ENCODE measurements at regions not wholly inside any gene's neighbourhood (a gene's known extent, or its start where the extent isn't known, plus 50 kb on each side); places are given as distances from the start of the nearest gene placed in this dataset.

DNA sequence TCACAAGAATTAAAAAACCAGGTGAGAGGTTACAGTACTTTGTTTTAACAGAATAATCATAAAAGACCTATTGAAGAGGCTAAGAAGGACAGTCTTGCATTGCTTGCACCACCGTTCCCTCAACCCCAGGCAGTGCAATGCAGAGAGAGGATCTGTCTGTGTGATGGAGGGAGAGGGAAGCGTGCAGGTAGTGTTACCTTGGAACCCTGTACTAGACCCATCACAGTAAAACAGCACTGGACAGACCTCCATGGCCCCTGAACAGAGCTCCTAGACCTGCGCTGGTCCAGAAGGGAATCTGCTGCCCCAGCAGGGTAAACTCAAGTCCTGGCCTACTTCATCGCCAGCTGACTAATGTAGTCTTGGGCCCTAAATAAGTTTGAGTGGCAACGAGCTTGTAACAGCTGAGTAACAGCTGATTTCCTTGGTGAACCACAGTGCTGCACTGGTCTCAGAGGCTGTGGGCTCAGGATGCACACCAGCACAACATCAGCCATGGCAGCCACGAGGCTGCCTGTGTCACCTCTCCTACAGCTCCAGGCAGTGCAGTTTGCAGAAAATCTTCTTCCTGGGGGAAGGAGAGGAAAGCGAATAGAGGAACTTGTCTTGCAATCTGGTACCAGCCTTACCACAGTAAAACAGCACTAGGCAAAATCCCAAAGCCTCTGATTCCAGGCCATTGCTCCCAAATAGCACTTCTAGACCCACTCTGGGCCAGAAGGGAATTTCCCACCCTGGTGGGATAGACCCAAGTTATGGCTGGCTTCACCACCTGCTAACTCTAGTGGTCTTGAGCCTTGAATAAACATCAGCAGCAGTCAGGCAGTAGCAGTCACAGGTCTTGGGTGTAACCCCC, 417.2 kb downstream of the CDH7 start:
- DNase-seq (ENCODE audit: low read depth), result no peak

DNA sequence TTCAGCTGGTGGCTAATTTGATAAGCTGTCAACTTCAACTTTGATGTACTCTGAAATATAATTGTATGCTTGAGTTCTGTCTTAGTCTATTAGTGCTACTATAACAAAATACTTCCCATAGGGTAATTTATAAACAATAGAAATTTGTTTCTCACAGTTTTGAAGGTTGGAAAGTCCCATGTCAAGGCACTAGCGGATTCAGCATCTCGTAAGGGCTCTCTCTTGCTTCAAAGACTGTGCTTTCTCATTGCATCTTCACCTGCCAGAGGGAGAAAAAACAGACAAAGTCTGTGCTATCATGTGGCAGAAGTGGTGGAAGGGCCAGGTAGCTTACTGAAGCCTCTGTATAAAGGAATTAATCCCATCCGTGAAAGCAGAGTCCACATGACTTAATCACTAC, 409.2 kb downstream of the CDH7 start:
- no peak overlapping the region for H3K4me3 ChIP-seq (ENCODE audit: low read depth, low read length)
- no peak for DNase-seq (ENCODE audit: low read depth)

More for the DNA sequence above, 417.2 kb downstream of the CDH7 start:
- H3K4me3 ChIP-seq (ENCODE audit: low read depth, low read length), result no peak overlapping the region

DNA sequence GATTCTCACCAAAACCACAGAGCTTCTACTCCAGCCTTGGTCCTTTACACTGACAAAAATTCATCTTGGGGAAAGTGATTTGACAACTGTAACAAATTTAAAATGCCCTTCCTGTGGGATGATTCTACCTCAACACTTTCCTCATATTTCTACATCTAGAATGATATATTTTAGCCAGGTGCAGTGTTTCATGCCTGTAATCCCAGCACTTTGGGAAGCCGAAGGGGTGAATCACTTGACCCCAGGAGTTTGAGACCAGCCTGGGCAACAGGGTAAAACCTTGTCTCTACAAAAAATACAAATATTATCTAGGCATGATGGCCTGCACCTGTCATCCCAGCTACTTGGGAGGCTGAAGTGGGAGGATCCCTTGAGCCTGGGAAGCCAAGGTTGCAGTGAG, 408.6 kb downstream of the CDH7 start:
- no peak for DNase-seq (ENCODE audit: low read depth)
- H3K4me3 ChIP-seq (ENCODE audit: low read depth, low read length), result no peak overlapping the region

DNA sequence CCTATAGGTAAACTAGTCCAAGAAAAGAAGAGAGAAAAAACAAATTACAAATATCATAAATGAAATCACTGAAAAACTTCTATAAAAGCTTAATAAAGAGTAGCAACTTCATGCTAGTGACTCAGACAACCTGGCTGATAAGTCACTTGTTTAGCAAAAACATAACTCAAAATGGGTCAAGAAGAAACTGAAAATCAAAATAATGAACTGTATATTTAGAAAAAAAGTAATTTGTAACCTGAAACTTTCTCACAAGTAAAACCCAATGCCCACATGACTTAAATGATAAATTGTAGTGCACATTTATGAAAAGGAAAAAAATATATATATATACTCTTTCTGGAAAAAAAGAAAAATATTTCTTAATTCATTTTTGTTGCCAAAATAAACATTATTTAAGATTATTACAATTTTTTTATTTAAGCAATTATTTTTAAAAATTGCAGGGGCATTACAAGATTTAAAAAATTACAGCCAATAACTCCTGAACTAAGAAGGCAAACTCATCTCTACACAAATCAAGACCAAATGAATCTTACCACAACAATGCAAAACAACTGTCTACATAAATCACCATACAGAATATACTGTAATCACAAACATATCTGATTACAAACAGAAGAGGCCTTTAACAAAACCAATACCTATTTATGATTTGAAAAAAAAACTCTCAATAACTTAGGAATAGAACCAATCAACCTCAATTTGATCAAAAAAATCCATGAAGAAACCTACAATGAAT, 406.3 kb downstream of the CDH7 start:
- no peak for DNase-seq (ENCODE audit: low read depth)
- no peak overlapping the region for H3K4me3 ChIP-seq (ENCODE audit: low read depth, low read length)

DNA sequence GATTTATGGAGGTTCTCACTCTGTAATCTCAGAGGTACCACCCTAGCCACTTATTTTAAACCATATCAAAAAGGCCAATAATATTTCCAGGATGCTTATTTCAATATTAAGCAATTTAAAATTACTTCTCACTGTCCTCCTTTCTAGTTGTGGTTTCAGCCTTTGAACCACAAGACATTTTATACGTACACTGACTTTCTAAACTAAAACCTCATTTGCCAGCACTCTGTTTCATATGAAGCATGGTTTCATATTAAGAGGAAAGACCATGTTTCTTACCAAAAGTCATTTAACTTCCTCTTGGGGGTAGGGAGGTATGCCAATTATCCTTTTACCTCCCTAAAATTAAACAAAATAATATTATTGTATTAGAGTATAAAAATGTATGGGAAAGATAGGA, 399.8 kb downstream of the CDH7 start:
- H3K4me3 ChIP-seq (ENCODE audit: low read depth, low read length), result no peak overlapping the region

DNA sequence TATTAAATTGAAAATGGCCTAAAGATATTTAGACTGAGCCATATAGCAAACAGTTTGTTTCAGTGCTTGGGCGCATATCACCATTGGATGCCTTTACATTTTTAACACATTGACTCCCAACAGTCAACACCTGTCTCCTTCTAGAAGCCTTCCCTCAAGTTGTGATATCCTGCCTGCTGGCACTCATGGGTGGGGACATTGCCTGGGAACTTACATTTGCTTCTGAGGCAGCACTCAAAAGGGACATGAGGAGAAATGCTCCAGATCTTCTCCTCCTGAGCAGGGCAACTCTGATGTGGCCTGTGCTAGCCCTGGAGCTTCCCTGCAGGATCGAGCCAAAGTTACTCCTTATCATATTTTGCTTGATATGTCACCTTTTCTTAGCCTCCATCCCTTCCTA, 392.2 kb downstream of the CDH7 start:
- H3K4me3 ChIP-seq (ENCODE audit: low read depth, low read length), result no peak overlapping the region
- DNase-seq (ENCODE audit: low read depth), result no peak

More for the DNA sequence above, 399.8 kb downstream of the CDH7 start:
- no peak for DNase-seq (ENCODE audit: low read depth)

DNA sequence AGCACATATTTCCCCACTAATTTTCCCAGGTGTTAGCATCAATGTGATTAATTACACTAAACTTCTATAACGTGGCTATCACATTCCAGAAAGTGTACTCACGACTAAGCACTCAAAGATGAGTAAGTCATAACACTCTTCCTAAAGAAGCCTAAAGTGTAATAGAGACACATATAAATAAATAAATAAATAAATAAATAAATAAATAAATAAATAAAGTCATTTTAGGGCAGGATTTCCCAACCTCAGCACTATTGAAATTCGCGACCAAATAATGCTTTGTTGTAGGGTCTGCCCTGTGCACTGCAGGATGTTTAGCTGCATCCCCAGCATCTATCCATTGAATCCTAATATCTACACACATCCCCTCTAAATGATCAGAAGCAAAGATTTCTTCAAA, 390.9 kb downstream of the CDH7 start:
- DNase-seq (ENCODE audit: low read depth), result no peak
- no peak overlapping the region for H3K4me3 ChIP-seq (ENCODE audit: low read depth, low read length)

DNA sequence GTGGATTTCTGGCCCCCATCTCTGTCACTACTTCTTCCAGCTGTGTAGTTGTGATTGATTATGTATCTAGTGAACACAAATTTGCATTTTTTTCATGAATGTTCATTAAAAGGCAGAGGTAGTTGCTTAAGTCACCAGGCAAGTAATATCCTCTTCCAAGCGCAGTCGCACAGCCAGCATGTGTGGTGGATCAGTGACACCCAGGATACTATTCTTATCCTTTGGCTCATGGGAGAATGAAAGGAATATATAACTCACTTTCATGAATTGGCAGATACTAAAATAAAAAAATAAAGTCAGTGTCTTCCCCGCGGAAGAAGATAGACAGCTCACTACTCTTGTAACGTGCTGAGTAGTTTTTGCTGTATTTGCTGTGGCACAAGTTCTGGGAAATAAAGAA, 387.8 kb downstream of the CDH7 start:
- H3K4me3 ChIP-seq (ENCODE audit: low read depth, low read length), result no peak overlapping the region
- no peak for DNase-seq (ENCODE audit: low read depth)

DNA sequence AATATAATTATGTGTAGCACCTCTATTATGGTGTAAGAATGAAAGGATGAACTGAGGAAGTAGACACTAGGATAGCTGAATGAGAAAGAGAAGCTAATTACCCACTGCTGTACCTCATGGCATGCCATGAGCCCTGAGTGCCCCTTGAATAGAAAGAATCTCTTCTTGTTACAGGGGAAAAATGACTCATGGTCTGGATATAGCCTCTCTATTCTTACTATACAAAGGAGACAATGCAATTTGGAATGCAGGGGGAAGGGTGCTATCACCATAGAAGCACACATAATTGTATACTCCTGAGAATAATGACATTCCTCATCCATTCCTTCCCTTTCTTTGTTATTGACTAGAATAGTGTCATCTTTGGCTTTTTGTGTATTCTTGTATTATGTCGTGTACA, 385.2 kb downstream of the CDH7 start:
- H3K4me3 ChIP-seq (ENCODE audit: low read depth, low read length), result no peak overlapping the region
- no peak for DNase-seq (ENCODE audit: low read depth)

DNA sequence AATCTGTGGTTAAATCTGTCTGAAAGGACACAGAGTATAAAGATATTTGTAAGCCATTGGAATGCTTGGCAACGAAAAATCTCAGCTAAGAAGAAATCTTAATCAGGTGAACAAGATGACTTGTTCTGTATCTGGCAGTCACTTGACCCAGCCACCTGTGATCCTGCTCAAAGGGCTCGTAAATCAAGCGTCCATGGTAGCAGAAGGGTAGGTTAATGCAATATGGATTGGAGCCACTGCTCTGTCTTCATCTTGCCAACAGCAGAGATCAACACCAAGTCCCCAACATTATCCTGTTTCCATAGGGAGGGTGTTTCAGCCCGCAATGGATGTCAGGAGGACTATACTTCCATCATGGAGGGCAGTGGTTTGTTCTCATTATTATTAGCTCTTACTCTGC, 378.4 kb downstream of the CDH7 start:
- no peak for DNase-seq (ENCODE audit: low read depth)
- no peak overlapping the region for H3K4me3 ChIP-seq (ENCODE audit: low read depth, low read length)

DNA sequence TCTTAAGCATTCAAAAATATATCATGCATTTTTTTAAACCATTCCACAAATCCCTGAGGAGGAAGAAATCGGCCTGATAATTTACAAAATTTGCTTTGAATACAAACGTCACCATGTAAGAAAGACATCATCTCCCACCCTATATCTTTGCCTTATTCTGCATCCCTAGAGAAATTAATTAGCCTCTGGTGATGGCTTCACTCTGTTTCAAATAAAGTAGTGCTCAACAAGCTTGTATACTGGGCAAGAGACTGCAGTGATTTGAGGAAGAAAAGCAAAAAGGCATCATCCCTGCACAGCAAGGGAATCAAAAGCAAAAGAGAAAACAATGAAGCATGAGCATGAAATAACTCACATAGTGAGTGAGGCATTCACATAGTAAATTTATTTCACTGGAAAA, 375.5 kb downstream of the CDH7 start:
- DNase-seq (ENCODE audit: low read depth), result no peak
- H3K4me3 ChIP-seq (ENCODE audit: low read depth, low read length), result no peak overlapping the region

DNA sequence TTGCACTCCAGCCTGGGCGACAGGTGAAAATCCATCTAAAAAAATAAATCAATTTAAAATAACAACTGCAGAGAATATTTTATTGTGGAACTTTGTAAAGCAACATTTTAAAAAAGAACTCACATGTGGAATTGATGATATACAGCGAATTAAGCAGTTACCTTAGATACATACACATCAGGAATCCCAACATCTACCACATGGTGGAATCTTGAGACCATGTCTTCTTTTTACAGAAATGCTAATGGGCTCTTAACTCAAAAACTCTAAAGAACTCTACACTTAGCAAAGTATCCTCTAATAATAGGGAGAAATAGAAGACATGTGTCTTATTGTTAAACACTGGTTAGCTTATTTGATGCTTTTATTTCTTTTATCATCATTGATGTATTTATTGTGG, 373.6 kb downstream of the CDH7 start:
- H3K4me3 ChIP-seq (ENCODE audit: low read depth, low read length), result no peak overlapping the region

DNA sequence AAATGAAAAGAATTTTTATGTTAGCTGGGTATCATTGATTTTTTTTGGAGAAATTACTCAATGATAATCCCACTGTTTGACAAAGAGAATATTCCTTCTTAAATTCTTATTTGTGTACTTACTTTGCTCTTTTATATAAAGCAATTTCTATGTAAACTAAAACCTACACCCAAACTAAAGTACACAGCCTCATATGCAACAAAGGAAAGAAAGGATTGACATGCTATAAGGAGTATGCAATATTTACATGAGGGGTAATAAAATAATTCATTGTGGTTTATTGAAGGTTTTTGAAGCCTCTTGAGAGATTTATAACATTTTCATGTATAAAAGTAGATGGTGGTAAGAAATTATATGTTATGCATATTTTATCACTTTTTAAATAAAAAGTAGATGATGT, 368.5 kb downstream of the CDH7 start:
- DNase-seq (ENCODE audit: low read depth), result no peak
- no peak overlapping the region for H3K4me3 ChIP-seq (ENCODE audit: low read depth, low read length)

More for the DNA sequence above, 373.6 kb downstream of the CDH7 start:
- no peak for DNase-seq (ENCODE audit: low read depth)

DNA sequence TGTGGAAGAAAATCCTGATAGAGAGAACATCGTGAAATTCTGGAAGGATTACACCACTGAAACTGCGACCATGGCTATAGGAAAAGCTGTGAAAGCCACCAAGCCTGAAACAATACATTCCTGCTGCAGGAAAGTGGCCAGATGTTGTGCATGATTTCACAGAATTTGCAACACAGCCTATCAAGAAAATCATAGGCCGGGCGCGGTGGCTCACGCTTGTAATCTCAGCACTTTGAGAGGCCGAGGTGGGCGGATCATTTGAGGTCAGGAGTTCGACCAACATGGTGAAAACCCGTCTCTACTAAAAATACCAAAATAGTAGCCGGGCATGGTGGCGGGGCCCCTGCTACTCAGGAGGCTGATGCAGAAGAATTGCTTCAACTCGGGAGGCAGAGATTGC, 360.2 kb downstream of the CDH7 start:
- DNase-seq (ENCODE audit: low read depth), result no peak
- no peak overlapping the region for H3K4me3 ChIP-seq (ENCODE audit: low read depth, low read length)

DNA sequence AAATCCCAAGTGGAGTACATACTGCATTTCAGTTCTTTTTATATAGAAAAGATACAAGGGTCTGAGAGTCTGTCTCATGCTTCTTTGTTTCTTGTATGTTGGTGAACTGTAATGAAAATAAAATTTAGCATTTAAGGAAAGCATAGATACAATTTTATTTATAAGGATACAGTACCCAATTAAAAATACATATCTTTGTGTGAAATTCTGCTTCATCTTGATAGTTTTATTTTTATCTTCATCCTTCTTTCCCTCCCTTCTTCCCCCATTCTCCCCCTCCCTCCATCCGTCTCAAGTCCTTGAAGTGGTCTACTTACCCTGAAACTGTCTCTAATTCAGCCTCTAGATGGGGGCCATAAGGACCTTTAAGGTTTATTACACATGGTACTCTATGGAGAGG, 359.8 kb downstream of the CDH7 start:
- no peak overlapping the region for H3K4me3 ChIP-seq (ENCODE audit: low read depth, low read length)
- no peak for DNase-seq (ENCODE audit: low read depth)

DNA sequence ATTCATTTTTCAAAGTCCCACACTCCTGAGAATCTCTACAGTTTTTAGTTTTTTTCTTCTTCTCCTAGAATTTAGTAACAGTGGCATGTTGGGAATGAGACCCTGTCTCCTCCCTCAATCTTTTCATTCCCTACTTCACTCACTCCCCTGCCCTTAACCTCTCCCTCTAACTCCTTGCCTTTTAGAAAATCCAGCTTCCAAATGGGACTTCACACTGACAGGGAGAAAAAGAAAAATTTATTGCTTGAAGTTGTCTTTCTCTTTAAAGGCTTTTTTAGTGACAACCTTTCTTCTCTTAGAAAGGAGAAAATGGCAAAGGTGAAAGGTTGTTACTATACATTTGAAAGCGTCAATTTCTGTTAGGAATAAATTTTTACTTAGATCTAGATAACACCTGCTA, 359.2 kb downstream of the CDH7 start:
- no peak overlapping the region for H3K4me3 ChIP-seq (ENCODE audit: low read depth, low read length)
- DNase-seq (ENCODE audit: low read depth), result no peak

DNA sequence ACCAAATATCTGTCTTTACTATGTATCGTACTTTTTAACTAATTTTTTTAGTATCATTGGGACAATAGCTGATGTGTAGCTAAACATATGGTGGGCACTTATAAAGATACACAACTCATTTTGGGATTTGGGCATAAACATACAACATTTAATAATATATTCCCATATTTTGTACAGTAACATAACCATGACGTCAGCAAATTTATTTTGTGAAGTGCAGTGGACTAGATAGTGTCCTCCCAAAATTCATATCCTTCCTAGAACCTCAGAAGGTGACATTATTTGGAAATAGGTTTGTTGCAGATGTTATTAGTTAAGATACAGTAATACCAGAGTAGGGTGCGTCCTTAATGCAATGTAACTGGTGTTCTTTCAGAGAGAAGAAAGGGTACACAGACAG, 356.7 kb downstream of the CDH7 start:
- no peak overlapping the region for H3K4me3 ChIP-seq (ENCODE audit: low read depth, low read length)
- no peak for DNase-seq (ENCODE audit: low read depth)

DNA sequence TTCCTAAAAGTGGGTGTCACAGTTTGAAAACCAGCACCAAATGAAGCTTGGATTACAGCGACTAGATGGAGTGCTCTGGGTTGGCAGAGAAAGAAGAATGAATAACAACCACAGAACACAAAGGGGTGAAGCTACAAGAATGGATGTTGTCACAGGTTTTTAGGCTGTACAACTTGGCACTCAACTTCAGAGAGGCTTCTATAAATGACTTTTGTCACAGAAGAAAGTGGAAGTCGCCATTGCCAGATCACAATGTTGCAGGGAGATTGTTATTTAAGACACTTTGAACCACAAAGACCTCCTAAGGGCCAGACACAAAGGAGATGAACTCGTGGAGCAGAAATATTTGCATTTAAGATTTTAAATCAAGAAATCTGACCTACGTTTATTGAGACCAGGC, 354.2 kb downstream of the CDH7 start:
- no peak for DNase-seq (ENCODE audit: low read depth)
- no peak overlapping the region for H3K4me3 ChIP-seq (ENCODE audit: low read depth, low read length)

DNA sequence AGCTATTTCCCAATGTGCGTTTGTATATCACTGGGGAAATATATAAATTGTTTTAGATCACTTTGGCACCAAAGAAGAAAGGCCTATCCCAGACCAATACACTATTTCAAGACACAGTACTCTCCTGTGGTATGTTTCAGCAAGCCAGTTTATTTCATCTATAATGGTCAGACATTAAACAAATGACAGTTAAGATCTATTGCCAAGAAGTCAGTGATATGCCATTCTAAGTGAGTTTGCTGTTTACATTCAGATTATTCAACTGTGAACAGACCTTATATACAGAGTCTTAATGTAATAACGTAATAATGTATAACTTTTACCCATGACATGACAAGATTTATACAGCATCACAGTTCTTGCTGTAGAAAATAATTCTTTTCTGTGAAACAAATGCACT, 352.7 kb downstream of the CDH7 start:
- no peak overlapping the region for H3K4me3 ChIP-seq (ENCODE audit: low read depth, low read length)
- no peak for DNase-seq (ENCODE audit: low read depth)

DNA sequence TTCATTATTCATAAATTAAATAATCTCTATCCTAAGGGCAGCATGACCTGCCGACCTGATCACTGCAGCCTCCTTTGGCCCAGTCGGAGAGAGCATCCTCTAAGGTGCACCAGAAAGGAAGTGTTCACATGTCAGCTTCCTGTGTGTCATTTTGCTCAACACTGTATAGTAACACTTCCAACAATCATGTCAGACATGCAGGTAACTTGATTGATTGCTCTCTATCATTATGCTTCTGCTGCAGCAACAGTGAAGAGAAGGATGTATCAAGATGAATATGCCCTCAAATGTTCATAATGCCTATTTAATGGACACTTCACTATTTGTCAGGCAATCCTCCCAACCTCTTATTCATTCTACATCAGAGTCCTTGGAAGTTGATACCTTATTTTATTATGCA, 332.3 kb downstream of the CDH7 start:
- no peak overlapping the region for H3K4me3 ChIP-seq (ENCODE audit: low read depth, low read length)
- DNase-seq (ENCODE audit: low read depth), result no peak

Measured in skeletal muscle cell (primary cell).